Calu3 (cell line): ENCODE measurements at regions not wholly inside any gene's neighbourhood (a gene's known extent, or its start where the extent isn't known, plus 50 kb on each side); places are given as distances from the start of the nearest gene placed in this dataset.

Source experiments
- BruUV-seq: library from RNA; stranded (reverse); fragments of 400-500 nt; replicated peaks from 2 replicates; lab custom pipeline; 2021; lab: Mats Ljungman, UMichigan
- CTCF ChIA-PET: fragments of 300-600 bp; sonication (Branson Sonifier 250); formaldehyde crosslinking; loops from one replicate; lab custom pipeline; 2022; ENCODE audit warnings: antibody characterized with exemption; lab: Charles Lee
- DNase-seq: peaks from one replicate; pipeline ENCODE4 v3.0.0; 2022
- H3K27ac Mint-ChIP-seq: one replicate; pipeline ENCODE4 v1.8.0; 2022; ENCODE audit warnings: mixed read lengths; ENCODE audit not compliant: unreplicated experiment
- H3K27me3 Mint-ChIP-seq: one replicate; pipeline ENCODE4 v1.8.0; 2022; ENCODE audit warnings: mixed read lengths; ENCODE audit not compliant: unreplicated experiment
- H3K36me3 Mint-ChIP-seq: one replicate; pipeline ENCODE4 v1.8.0; 2022; ENCODE audit warnings: mild to moderate bottlenecking, moderate library complexity, mixed read lengths; ENCODE audit not compliant: insufficient read depth, unreplicated experiment
- H3K4me1 Mint-ChIP-seq: one replicate; pipeline ENCODE4 v1.8.0; 2022; ENCODE audit warnings: mild to moderate bottlenecking, low read depth, mixed read lengths; ENCODE audit not compliant: unreplicated experiment
- H3K4me3 Mint-ChIP-seq: one replicate; pipeline ENCODE4 v1.8.0; 2022; ENCODE audit warnings: mild to moderate bottlenecking, low read depth, moderate library complexity, mixed read lengths; ENCODE audit not compliant: unreplicated experiment
- H3K9me3 Mint-ChIP-seq: one replicate; pipeline ENCODE4 v1.8.0; 2022; ENCODE audit warnings: low read depth, mixed read lengths; ENCODE audit not compliant: unreplicated experiment
- CTCF ChIP-seq: fragments of 200-600 bp; IDR thresholded peaks from one replicate; pipeline ENCODE4 v1.8.0; 2022; ENCODE audit warnings: antibody characterized with exemption; ENCODE audit not compliant: unreplicated experiment
- intact Hi-C: fragments of 100-400 bp; cut with micrococcal nuclease; formaldehyde crosslinking; loops from one replicate; pipeline ENCODE4 v1.10.0; 2022; ENCODE audit not compliant: unreplicated experiment

- no peaks in the 10 kb centered on the region for H3K9me3 Mint-ChIP-seq
- no TSS peak for BruUV-seq
- H3K27ac Mint-ChIP-seq = no peak overlapping the region
- no peak for TF ChIP-seq CTCF
- H3K4me1 Mint-ChIP-seq = no peaks in the 10 kb centered on the region
- H3K36me3 Mint-ChIP-seq = peaks cover 7% of the 10 kb centered on the region
- CTCF ChIA-PET = no interaction called here
- peak overlapping the region; percentile 70 for H3K4me3 Mint-ChIP-seq
- no peaks in the 10 kb centered on the region for H3K27me3 Mint-ChIP-seq
- intact Hi-C loops = no loop called here
- no peak for DNase-seq
These were observed 122.8 kb downstream of the RBMX2 start for GRCh38 chrX:130524476-130525194.

GRCh38 chrX:130529531-130529930 lies 127.7 kb downstream of the RBMX2 start:
- Mint-ChIP-seq H3K4me1 (no peaks in the 10 kb centered on the region), H3K9me3 (no peaks in the 10 kb centered on the region), H3K4me3 (no peak overlapping the region), H3K27ac (no peak overlapping the region), H3K27me3 (no peaks in the 10 kb centered on the region), H3K36me3 (no peaks in the 10 kb centered on the region)
- no TSS peak for BruUV-seq
- no peak for DNase-seq
- intact Hi-C loops = no loop called here
- TF ChIP-seq CTCF = no peak
- CTCF ChIA-PET = no interaction called here

GRCh38 chrX:130531066-130531465 lies 129.3 kb downstream of the RBMX2 start:
- no peaks in the 10 kb centered on the region for H3K9me3 Mint-ChIP-seq
- intact Hi-C loops = loop anchor here (10.0 kb wide), 2 partner anchors 136 to 174 kb away; no protein-coding TSS in a partner anchor
- no peak for DNase-seq
- H3K4me1 Mint-ChIP-seq = no peaks in the 10 kb centered on the region
- no TSS peak for BruUV-seq
- CTCF ChIA-PET = no interaction called here
- H3K4me3 Mint-ChIP-seq = no peak overlapping the region
- no peaks in the 10 kb centered on the region for H3K36me3 Mint-ChIP-seq
- H3K27me3 Mint-ChIP-seq = peaks cover 11% of the 10 kb centered on the region
- no peak overlapping the region for H3K27ac Mint-ChIP-seq
- no peak for TF ChIP-seq CTCF

GRCh38 chrX:130539721-130540321 lies 138.0 kb downstream of the RBMX2 start:
- CTCF ChIA-PET = interaction anchor here (0.6 to 1.2 kb wide), 5 partner anchors 11 to 338 kb away, joined by 3 to 7 read pairs (median 4); no protein-coding TSS in a partner anchor
- Mint-ChIP-seq H3K4me3 (no peak overlapping the region), H3K9me3 (no peaks in the 10 kb centered on the region), H3K4me1 (no peaks in the 10 kb centered on the region), H3K27ac (no peak overlapping the region), H3K27me3 (peaks cover 17% of the 10 kb centered on the region), H3K36me3 (no peaks in the 10 kb centered on the region)
- TF ChIP-seq CTCF = peak; percentile 43
- intact Hi-C loops = loop anchor here (5.0 to 10.0 kb wide), 4 partner anchors 37 to 362 kb away; partner anchors contain the start of gene ENOX2
- no TSS peak for BruUV-seq
- peak; percentile 50 for DNase-seq
